ENCODE measurements at regions not wholly inside any gene's neighbourhood (a gene's known extent, or its start where the extent isn't known, plus 50 kb on each side); places are given as distances from the start of the nearest gene placed in this dataset.
"Not testable (repeated sequence)": the region's sequence is repeated elsewhere in the genome, so short reads cannot be mapped to it uniquely, and the experiment has no call there.

- ATAC-seq (no peak), DNase-seq (ENCODE audit: low read depth, low spot score) (no peak)
- in situ Hi-C loops (cut with HindIII; ENCODE audit: low pct_unique_long_range_greater_than_20kb, low sequenced_read_pairs) (no loop called here), intact Hi-C loops (cut with micrococcal nuclease; ENCODE audit: unreplicated experiment) (no loop called here)
- no peaks in the 10 kb centered on the region for H3K4me1 ChIP-seq (ENCODE audit: control insufficient read depth, insufficient read depth, low read length)
- ChIA-PET CTCF (no interaction called here), POLR2A (no interaction called here)
- H3K4me3 ChIP-seq (ENCODE audit: low read depth in 2 of 2, low read length in 2 of 2): no peak overlapping the region
- H3K9me3 ChIP-seq (ENCODE audit: control insufficient read depth, insufficient read depth, low read depth, low read length): no peaks in the 10 kb centered on the region
- TF ChIP-seq TCF7L2 (IDR thresholded peaks at IDR 0.05; ENCODE audit: low read depth, low read length) (no peak), SIN3A (IDR thresholded peaks at IDR 0.05; ENCODE audit: borderline replicate concordance, insufficient read depth, low read depth, low read length) (no peak), CTCF (IDR thresholded peaks at IDR 0.05) (no peak), POLR2AphosphoS5 (IDR thresholded peaks at IDR 0.05; ENCODE audit: low read depth, low read length) (no peak)
- TF ChIP-seq, protein P1, sequence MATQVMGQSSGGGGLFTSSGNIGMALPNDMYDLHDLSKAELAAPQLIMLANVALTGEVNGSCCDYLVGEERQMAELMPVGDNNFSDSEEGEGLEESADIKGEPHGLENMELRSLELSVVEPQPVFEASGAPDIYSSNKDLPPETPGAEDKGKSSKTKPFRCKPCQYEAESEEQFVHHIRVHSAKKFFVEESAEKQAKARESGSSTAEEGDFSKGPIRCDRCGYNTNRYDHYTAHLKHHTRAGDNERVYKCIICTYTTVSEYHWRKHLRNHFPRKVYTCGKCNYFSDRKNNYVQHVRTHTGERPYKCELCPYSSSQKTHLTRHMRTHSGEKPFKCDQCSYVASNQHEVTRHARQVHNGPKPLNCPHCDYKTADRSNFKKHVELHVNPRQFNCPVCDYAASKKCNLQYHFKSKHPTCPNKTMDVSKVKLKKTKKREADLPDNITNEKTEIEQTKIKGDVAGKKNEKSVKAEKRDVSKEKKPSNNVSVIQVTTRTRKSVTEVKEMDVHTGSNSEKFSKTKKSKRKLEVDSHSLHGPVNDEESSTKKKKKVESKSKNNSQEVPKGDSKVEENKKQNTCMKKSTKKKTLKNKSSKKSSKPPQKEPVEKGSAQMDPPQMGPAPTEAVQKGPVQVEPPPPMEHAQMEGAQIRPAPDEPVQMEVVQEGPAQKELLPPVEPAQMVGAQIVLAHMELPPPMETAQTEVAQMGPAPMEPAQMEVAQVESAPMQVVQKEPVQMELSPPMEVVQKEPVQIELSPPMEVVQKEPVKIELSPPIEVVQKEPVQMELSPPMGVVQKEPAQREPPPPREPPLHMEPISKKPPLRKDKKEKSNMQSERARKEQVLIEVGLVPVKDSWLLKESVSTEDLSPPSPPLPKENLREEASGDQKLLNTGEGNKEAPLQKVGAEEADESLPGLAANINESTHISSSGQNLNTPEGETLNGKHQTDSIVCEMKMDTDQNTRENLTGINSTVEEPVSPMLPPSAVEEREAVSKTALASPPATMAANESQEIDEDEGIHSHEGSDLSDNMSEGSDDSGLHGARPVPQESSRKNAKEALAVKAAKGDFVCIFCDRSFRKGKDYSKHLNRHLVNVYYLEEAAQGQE (IDR thresholded peaks at IDR 0.05; ENCODE audit: insufficient read depth in 1 of 2, low read depth in 2 of 2, low read length in 1 of 2): no peak
- 0 out of 2 replicates have a peak, but pooled peaks cover 6% of the 10 kb centered on the region for H3K27me3 ChIP-seq (ENCODE audit: control insufficient read depth, insufficient read depth, low read length)
- no peaks in the 10 kb centered on the region for H3K36me3 ChIP-seq (ENCODE audit: control insufficient read depth, insufficient read depth, low read length)
- H3K27ac ChIP-seq (ENCODE audit: low read length): no peak overlapping the region
- no TSS peak for BruUV-seq (replicated peaks)
These were observed 55.7 kb downstream of the OR11H12 start for GRCh38 chr14:18656627-18657026.

GRCh38 chr14:18659892-18660584 is 59.1 kb downstream of the OR11H12 start:
- H3K36me3 ChIP-seq (ENCODE audit: control insufficient read depth, insufficient read depth, low read length); in situ Hi-C loops (cut with HindIII; ENCODE audit: low pct_unique_long_range_greater_than_20kb, low sequenced_read_pairs); H3K27ac ChIP-seq (ENCODE audit: low read length); H3K9me3 ChIP-seq (ENCODE audit: control insufficient read depth, insufficient read depth, low read depth, low read length); BruUV-seq (replicated peaks); POLR2A ChIA-PET; H3K4me1 ChIP-seq (ENCODE audit: control insufficient read depth, insufficient read depth, low read length); DNase-seq (ENCODE audit: low read depth, low spot score); H3K4me3 ChIP-seq (ENCODE audit: low read depth in 2 of 2, low read length in 2 of 2); intact Hi-C loops (cut with micrococcal nuclease; ENCODE audit: unreplicated experiment); H3K27me3 ChIP-seq (ENCODE audit: control insufficient read depth, insufficient read depth, low read length); CTCF ChIA-PET: not testable (repeated sequence)
- peak; percentile 46; the same call in 1 of the 2 replicates for ATAC-seq

DNA sequence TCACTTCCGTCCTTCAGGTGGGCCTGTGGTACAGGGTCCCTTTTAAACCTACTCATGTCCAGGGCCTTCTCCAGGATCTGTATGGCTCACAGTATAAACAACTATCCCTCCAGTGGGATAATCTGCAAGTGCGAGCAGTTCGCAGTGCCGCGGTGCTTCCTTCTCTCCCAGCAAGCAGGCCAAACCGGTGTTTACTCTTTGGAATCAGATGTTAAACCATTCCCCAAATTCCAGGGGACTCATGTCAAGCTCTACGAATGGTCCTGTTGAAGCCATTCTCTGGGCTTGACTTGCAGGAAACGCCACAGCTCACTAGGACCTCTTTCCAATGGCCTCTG is 59.6 kb downstream of the OR11H12 start:
- no peaks in the 10 kb centered on the region for H3K9me3 ChIP-seq (ENCODE audit: control insufficient read depth, insufficient read depth, low read depth, low read length)
- DNase-seq (ENCODE audit: low read depth, low spot score) (no peak), ATAC-seq (0 out of 2 replicates have a peak, but pooled peaks have one; percentile 46)
- H3K27me3 ChIP-seq (ENCODE audit: control insufficient read depth, insufficient read depth, low read length): 0 out of 2 replicates have a peak, but pooled peaks cover 6% of the 10 kb centered on the region
- intact Hi-C loops (cut with micrococcal nuclease; ENCODE audit: unreplicated experiment) (no loop called here), in situ Hi-C loops (cut with HindIII; ENCODE audit: low pct_unique_long_range_greater_than_20kb, low sequenced_read_pairs) (no loop called here)
- BruUV-seq (replicated peaks): no TSS peak
- H3K27ac ChIP-seq (ENCODE audit: low read length): no peak overlapping the region
- TF ChIP-seq, protein P1 (IDR thresholded peaks at IDR 0.05; ENCODE audit: insufficient read depth in 1 of 2, low read depth in 2 of 2, low read length in 1 of 2): no peak
- no peak for TF ChIP-seq POLR2AphosphoS5 (IDR thresholded peaks at IDR 0.05; ENCODE audit: low read depth, low read length)
- no peaks in the 10 kb centered on the region for H3K4me1 ChIP-seq (ENCODE audit: control insufficient read depth, insufficient read depth, low read length)
- H3K36me3 ChIP-seq (ENCODE audit: control insufficient read depth, insufficient read depth, low read length): no peaks in the 10 kb centered on the region
- ChIA-PET CTCF (no interaction called here), POLR2A (no interaction called here)
- H3K4me3 ChIP-seq (ENCODE audit: low read depth in 2 of 2, low read length in 2 of 2): no peak overlapping the region

- H3K9me3 ChIP-seq (ENCODE audit: control insufficient read depth, insufficient read depth, low read depth, low read length); ATAC-seq: not testable (repeated sequence)
These were observed 66.9 kb downstream of the OR11H12 start for GRCh38 chr14:18667843-18668242.

More at GRCh38 chr14:18667843-18668242, 66.9 kb downstream of the OR11H12 start:
- H3K36me3 ChIP-seq (ENCODE audit: control insufficient read depth, insufficient read depth, low read length); in situ Hi-C loops (cut with HindIII; ENCODE audit: low pct_unique_long_range_greater_than_20kb, low sequenced_read_pairs); intact Hi-C loops (cut with micrococcal nuclease; ENCODE audit: unreplicated experiment); H3K4me3 ChIP-seq (ENCODE audit: low read depth in 2 of 2, low read length in 2 of 2); H3K4me1 ChIP-seq (ENCODE audit: control insufficient read depth, insufficient read depth, low read length); POLR2A ChIA-PET; H3K27ac ChIP-seq (ENCODE audit: low read length); H3K27me3 ChIP-seq (ENCODE audit: control insufficient read depth, insufficient read depth, low read length); DNase-seq (ENCODE audit: low read depth, low spot score); CTCF ChIA-PET; BruUV-seq (replicated peaks): not testable (repeated sequence)

Measured in Panc1 (cell line).